Cardiac fibroblast (primary cell): ENCODE measurements at regions not wholly inside any gene's neighbourhood (a gene's known extent, or its start where the extent isn't known, plus 50 kb on each side); places are given as distances from the start of the nearest gene placed in this dataset.

Source experiments
- DNase-seq, 2 donors: peaks; one replicate each; pipeline versions ENCODE4 v3.0.0 to v3.0.0-alpha.2; 2010; ENCODE audit warnings: low read depth in 2 of 2
- H3K4me3 ChIP-seq, 2 donors: replicated peaks in 1 of 2; 1 replicate in 1 of 2; 2 replicates in 1 of 2; pipeline ENCODE4 v1.5.1; 2011; ENCODE audit warnings: low read depth in 2 of 2, low read length in 2 of 2, mild to moderate bottlenecking in 2 of 2, moderate library complexity in 1 of 2
- CTCF ChIP-seq: IDR thresholded peaks from one replicate; pipeline ENCODE4 v1.5.1; 2011; ENCODE audit warnings: low read depth, mild to moderate bottlenecking, low read length, inconsistent platforms

GRCh38 chr10:14409247-14409646, 78.5 kb upstream of the FRMD4A start:
- TF ChIP-seq CTCF, result no peak
- no peak for DNase-seq
- no peak overlapping the region for H3K4me3 ChIP-seq

GRCh38 chr10:14408139-14408538, 77.4 kb upstream of the FRMD4A start:
- no peak for DNase-seq
- no peak overlapping the region for H3K4me3 ChIP-seq
- no peak for TF ChIP-seq CTCF

- no peak for TF ChIP-seq CTCF
- H3K4me3 ChIP-seq, result no peak overlapping the region
- no peak for DNase-seq
Measured at GRCh38 chr10:14407567-14407966, 76.8 kb upstream of the FRMD4A start.

- H3K4me3 ChIP-seq, result no peak overlapping the region
- no peak for TF ChIP-seq CTCF
- peak; percentile 93 to 97 for DNase-seq
Measured at GRCh38 chr10:14405076-14406065, 74.6 kb upstream of the FRMD4A start.

GRCh38 chr10:14403881-14404623, 73.3 kb upstream of the FRMD4A start:
- no peak for TF ChIP-seq CTCF
- no peak for DNase-seq
- no peak overlapping the region for H3K4me3 ChIP-seq

- H3K4me3 ChIP-seq, result no peak overlapping the region
- DNase-seq, result no peak
- no peak for TF ChIP-seq CTCF
Measured at GRCh38 chr10:14403359-14403758, 72.6 kb upstream of the FRMD4A start.
